ENCODE measurements at regions not wholly inside any gene's neighbourhood (a gene's known extent, or its start where the extent isn't known, plus 50 kb on each side); places are given as distances from the start of the nearest gene placed in this dataset.

GRCh38 chr4:100836929-100837328 is 319.1 kb upstream of the EMCN start:
- Histone ChIP-seq H3K4me1 (ENCODE audit: control insufficient read depth in 1 of 2, insufficient read depth in 1 of 2, low read depth in 1 of 2, low read length in 1 of 2) (peaks cover 10% of the 10 kb centered on the region in 2 experiments), H3K9me3 (no peaks in the 10 kb centered on the region), H3K27me3 (no peaks in the 10 kb centered on the region), H3K27ac (no peak overlapping the region), H3K36me3 (no peaks in the 10 kb centered on the region), H3K4me3 (ENCODE audit: low read depth in 1 of 2, low read length in 1 of 2) (no peak overlapping the region)
- no peak for TF ChIP-seq CTCF (IDR thresholded peaks at IDR 0.05)

GRCh38 chr4:100834616-100835015 is 316.8 kb upstream of the EMCN start:
- H3K9me3 ChIP-seq: no peaks in the 10 kb centered on the region
- H3K27me3 ChIP-seq: no peaks in the 10 kb centered on the region
- no peak overlapping the region for H3K4me3 ChIP-seq (ENCODE audit: low read depth in 1 of 2, low read length in 1 of 2)
- H3K4me1 ChIP-seq (ENCODE audit: control insufficient read depth in 1 of 2, insufficient read depth in 1 of 2, low read depth in 1 of 2, low read length in 1 of 2): peaks cover 10% of the 10 kb centered on the region in 2 experiments
- TF ChIP-seq CTCF (IDR thresholded peaks at IDR 0.05): no peak
- no peak overlapping the region for H3K27ac ChIP-seq
- H3K36me3 ChIP-seq: no peaks in the 10 kb centered on the region

GRCh38 chr4:100833906-100834305 is 316.1 kb upstream of the EMCN start:
- Histone ChIP-seq H3K9me3 (no peaks in the 10 kb centered on the region), H3K27me3 (no peaks in the 10 kb centered on the region)
- TF ChIP-seq CTCF (IDR thresholded peaks at IDR 0.05): no peak

GRCh38 chr4:100828986-100829685 is 311.3 kb upstream of the EMCN start:
- Histone ChIP-seq H3K9me3 (no peaks in the 10 kb centered on the region), H3K27ac (peak overlapping the region; percentile 45), H3K4me1 (ENCODE audit: control insufficient read depth in 1 of 2, insufficient read depth in 1 of 2, low read depth in 1 of 2, low read length in 1 of 2) (peaks cover 54% of the 10 kb centered on the region in 2 experiments), H3K27me3 (no peaks in the 10 kb centered on the region), H3K36me3 (no peaks in the 10 kb centered on the region), H3K4me3 (ENCODE audit: low read depth in 1 of 2, low read length in 1 of 2) (no peak overlapping the region)
- no peak for TF ChIP-seq CTCF (IDR thresholded peaks at IDR 0.05)

More at GRCh38 chr4:100833906-100834305, 316.1 kb upstream of the EMCN start:
- H3K36me3 ChIP-seq: no peaks in the 10 kb centered on the region
- H3K27ac ChIP-seq: no peak overlapping the region
- peaks cover 10% of the 10 kb centered on the region in 2 experiments for H3K4me1 ChIP-seq (ENCODE audit: control insufficient read depth in 1 of 2, insufficient read depth in 1 of 2, low read depth in 1 of 2, low read length in 1 of 2)
- no peak overlapping the region for H3K4me3 ChIP-seq (ENCODE audit: low read depth in 1 of 2, low read length in 1 of 2)

GRCh38 chr4:100828364-100828763 is 310.5 kb upstream of the EMCN start:
- Histone ChIP-seq H3K27ac (peak overlapping the region; percentile 45), H3K4me3 (ENCODE audit: low read depth in 1 of 2, low read length in 1 of 2) (no peak overlapping the region), H3K9me3 (no peaks in the 10 kb centered on the region), H3K4me1 (ENCODE audit: control insufficient read depth in 1 of 2, insufficient read depth in 1 of 2, low read depth in 1 of 2, low read length in 1 of 2) (peaks cover 62% of the 10 kb centered on the region in 2 experiments), H3K27me3 (no peaks in the 10 kb centered on the region), H3K36me3 (no peaks in the 10 kb centered on the region)
- TF ChIP-seq CTCF (IDR thresholded peaks at IDR 0.05): no peak
